Stimulated activated naive CD8-positive, alpha-beta T cell treated with anti-CD3 and anti-CD28 coated beads, Interleukin-15, Interleukin-2, amounts not matched to agents 100 U/mL and 50 U/mL, for 24 hours (primary cell): ENCODE measurements at regions not wholly inside any gene's neighbourhood (a gene's known extent, or its start where the extent isn't known, plus 50 kb on each side); places are given as distances from the start of the nearest gene placed in this dataset.
"Not testable (repeated sequence)": the region's sequence is repeated elsewhere in the genome, so short reads cannot be mapped to it uniquely, and the experiment has no call there.

ENCODE experiments used
- ATAC-seq: fragments of 150-1000 bp; cut with Tn5 transposase; one replicate; pipeline ENCODE4 v1.10.0; 2021
- DNase-seq: peaks from one replicate; pipeline ENCODE4 v3.0.0; 2021

DNA sequence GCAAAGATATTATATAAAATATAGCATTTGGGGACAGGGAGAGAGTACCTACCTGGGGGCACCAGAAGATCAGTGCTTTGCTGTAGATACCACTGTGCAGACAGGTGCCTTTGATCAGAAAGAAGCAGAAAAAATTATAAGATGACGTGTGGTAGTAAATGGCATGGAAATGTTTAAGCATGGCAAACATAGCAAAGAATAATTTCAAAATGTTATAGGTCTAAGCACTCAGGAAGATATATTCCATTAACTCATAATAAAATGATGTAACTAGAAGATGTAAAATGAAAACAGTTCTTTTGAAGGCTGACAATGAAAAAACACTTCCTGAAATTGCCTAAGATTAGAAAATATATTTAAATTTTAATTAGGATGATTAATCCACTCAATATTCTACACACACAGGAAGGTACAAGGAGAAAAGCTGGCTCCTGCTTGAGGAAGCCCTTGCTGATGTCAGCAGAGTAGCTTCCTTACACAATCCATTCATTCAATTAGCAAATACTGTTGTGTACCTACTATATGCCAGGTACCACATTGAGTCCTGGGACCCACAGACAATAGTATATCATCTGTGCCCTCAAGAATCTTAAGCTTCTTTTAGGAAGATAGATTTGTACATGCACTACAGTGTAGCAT lies 290.2 kb upstream of the CNR1 start:
- DNase-seq (no peak), ATAC-seq (no peak)

DNA sequence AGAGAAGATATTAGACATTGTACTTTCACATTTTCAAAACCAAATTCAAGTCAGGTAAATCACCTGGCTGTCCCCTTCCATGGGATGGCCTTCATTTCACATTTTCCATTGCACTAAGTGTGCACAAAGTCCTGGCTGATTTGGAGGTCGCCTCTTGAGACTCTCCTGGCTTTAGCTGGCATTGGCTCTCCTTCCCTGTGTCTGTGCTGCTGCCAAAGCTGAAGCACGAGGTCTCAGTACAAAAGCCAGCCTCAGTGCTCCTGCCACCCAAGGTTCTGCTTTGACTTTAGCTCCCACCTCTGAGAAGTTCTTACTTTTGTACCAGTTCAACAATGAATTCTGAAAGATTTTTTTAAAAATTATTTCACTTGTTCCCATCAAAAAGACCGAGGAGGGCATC lies 289.2 kb upstream of the CNR1 start:
- ATAC-seq (no peak), DNase-seq (no peak)

DNA sequence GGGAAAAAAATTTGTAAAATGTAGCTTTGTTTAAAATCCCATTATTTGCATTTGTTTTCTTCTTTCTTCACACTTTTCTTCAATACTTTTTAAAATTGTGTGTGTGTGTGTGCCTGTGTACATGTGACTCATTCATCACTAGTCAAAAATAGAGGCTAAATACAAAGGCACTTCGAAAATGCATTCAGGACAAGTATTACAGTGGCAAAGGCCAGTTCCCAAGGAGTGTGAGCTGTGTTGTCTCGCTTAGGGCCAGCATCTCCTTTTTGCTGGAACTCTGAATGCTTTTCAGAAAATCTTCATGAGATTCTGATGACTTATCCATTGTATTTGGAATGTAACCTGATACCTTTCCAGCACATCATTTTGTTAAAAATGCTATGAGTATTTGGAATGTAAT lies 288.5 kb upstream of the CNR1 start:
- DNase-seq, result no peak
- no peak for ATAC-seq

DNA sequence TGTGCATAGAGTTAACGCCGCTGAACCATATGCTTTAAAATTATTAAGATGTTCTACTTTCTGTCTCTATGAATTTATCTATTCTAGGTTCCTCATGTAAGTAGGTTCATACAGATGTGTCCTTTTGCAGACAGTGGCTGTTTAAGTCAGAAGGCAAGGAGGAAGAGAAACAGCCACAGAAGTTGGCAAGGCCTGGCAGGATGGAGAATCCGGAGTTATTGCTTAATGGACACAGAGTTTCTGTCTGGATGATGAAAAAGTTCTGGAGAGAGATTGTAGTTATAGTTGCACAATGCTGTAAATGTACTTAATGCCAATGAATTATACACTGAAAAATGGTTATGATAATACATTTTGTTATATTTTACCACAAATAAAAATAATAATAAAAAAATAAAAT lies 283.6 kb upstream of the CNR1 start:
- DNase-seq, result no peak

DNA sequence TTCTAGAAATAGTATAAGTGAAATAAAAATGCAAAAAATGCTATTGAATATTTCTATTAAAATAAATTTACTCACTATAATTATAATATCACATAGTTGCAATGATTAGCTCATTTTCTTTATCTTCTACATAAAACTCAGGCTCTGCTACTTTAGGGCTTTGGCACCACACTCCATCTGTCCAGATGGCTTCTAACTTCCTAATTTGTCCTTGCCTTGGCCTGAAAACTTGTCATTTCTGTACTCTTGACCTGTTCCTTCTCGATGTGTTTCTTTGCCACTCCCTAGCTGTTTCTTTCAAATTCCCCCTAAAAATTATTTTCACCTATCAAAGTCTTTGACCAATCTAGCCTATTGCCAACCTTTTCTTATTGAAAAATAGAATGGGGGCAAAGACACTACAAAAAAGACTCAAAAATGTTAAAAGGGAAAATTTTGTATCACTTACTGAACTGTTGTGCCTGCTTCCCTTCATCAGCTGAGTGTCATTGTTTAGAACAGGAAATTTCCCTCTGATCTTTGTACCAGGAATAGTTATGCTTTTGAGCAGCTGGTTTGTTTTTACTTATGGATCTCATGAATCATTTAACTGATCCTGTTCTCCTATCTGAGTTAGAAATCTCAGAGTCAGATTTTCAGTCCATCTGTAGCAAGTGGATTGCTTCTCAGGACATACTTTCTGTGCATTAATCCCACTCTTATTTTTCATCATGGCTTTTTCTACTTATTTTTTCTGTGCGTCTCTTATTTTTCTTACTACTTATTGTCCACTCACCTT lies 279.2 kb upstream of the CNR1 start:
- no peak for ATAC-seq
- DNase-seq, result no peak

More for the DNA sequence above, 283.6 kb upstream of the CNR1 start:
- ATAC-seq, result no peak

DNA sequence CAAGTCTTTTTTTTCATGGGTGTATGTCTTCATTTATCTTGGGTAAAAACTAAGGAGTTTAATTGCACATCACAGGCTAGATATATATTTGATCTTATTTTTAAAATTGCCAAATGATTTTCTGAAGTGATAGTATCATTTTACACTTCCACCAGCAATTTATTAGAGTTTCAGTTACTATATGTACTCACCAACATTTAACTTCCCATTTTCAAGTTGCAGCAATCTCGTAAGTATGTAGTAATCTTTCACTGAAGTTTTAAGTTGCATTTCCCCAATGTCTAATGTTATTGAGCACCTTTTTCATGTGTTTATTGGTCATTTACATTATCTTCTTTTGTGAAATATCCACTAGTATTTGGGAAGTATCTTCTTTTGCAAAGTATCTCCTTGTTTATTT lies 277.4 kb upstream of the CNR1 start:
- ATAC-seq, result no peak

DNA sequence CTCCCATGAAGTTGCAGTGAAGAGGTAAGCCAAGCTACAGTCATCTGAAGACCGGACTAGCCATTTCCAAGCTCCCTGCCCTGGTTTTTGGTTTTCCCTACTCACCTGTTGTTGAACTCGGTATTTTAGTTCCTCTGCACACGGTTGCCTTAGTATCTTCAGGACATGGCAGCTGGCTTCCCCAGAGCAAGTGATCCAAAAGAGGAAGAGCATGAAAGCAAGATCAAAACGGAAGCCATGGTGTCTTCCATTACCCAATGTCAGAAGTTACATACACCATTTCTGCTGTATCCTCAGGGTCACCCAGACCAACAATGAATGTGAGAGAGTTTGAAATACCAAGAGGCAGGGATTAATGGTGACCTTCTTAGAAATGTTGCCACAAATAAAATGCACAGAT lies 276.6 kb upstream of the CNR1 start:
- ATAC-seq, result no peak
- DNase-seq, result no peak

More for the DNA sequence above, 277.4 kb upstream of the CNR1 start:
- DNase-seq, result no peak

DNA sequence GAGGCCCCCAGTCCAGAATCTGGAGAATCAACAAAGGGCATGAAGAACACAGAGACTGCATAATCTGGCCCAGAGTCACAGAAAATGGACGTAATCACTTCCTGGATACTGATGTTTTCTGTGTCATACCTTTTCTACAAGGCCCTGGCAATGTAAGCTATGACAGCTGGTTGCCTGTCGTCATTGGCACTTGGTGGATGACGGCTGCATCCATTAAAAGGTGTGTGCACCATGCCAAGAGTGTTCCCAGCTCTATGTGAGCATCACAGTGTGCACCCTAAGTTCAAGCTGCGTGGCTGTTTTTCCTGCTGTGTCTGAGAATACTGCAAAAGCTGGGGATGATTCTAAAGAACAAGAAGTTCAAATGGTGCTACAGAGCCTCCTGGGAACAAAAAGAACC lies 275.2 kb upstream of the CNR1 start:
- no peak for DNase-seq
- ATAC-seq, result no peak

DNA sequence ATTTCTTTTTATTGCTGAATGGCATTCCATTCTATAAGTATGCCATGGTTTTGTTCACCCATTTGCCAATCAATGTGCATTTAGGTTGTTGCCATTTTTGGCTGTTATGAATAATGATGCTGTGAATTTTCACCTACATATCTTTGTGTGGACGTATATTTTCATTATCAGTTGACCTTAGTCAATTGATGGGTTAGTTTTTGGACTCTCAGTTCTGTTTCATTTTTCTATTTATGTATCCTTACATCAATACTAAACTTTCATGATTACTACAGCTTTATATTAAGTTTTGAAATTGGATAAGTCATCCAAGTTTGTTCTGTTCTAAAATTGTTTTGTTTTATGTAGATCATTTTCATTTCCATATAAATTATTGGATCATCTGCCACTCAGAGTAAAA lies 261.9 kb upstream of the CNR1 start:
- DNase-seq (no peak), ATAC-seq (no peak)

DNA sequence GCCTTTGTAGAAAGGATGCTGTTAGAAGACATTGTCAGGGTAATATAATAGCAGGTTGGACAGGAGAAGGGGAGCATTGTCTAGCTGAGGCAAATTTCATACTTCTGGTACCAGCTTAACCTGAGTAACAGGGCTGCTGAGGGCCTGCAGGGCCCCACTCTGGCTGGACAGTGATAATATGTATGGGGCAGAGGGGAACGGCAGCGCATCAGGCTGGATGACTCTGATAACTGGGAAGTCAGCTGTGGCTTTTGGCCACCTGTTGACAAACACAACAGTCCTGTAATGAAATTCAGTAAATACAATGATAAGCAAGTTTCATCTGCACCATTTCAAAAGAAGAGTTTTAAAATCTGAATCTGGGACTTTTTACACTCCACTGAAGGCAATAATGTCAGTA lies 259.9 kb upstream of the CNR1 start:
- no peak for DNase-seq
- no peak for ATAC-seq

DNA sequence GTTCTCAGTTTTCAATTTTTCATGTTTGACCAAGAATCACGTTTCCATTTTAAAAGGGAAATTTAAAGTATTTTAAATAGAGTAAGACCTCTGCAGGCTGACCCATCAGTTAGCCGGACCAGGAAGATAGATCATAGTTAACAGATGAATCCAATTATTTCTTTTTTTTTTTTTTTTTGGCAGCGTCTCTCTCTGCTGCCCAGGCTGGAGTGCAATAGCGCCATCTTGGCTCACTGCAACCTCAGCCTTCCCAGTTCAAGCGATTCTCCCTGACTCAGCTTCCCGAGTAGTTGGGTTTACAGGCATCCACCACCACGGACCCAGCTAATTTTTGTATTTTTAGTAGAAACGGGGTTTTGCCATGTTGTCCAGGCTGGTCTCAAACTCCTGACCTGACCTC lies 256.7 kb upstream of the CNR1 start:
- ATAC-seq (no peak), DNase-seq (no peak)

DNA sequence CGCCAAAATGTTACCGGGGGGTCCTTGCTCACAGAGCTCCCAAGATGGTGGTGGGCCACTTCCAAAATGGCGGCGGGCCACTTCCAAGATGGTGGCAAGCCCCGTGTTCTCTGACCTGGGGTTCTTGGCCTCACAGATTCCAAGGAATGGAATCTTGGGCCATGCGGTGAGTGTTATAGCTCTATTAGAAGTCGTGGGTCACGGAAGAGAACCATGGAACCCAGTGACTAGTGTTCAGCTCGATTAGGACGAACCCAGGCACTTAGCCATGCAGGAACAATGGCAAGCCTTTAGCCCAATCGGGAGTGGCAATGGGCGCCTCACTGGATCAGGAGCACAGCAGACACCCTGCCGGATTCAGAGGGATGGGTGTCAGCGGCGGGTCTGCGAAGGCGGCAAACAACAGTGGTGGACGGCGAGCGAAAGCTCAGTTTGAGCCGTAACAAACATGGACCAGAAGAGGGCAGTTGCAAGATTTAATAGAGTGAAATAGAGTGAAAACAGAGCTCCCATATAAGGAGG lies 254.9 kb upstream of the CNR1 start:
- DNase-seq, ATAC-seq: not testable (repeated sequence)

DNA sequence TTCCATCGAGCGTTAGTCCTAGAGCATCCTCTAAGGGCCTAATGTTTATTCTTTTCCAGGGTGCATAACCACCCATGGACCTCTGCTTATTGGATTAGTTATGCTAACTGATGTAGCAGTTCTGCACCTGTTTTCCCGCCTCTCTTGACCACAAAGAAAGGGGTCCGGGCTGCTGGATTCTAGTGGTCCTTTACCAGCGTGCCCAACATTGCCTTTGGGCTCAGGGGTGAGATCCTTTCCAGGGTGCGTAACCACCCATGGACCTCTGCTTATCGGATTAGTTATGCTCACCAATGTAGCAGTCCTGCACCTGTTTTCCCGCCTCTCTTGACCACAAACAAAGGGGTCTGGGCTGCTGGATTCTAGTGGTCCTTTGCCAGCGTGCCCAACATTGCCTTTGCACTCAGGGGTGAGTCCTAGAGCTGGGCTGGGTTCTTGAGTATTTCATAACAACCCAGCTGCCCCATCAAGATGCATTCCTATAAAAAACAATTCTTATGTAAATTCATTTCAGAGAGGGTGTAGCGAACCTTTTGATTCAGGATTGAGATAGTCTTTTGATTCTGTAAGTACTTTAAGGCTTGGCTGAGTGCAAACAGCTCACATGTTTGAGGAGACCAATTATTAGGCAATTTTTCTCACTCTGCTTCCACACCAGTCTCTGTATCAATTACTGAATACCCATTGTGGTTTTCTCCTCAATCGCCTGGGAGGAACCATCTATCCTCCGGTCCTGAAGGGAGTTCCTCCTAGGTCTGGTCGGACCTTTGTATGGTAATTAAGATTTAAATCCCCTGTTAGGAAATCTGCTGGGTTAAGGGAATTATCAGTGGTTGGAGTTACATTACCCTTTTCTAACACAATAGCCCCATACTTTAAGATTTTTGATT lies 253.0 kb upstream of the CNR1 start:
- not testable (repeated sequence) for ATAC-seq, DNase-seq

DNA sequence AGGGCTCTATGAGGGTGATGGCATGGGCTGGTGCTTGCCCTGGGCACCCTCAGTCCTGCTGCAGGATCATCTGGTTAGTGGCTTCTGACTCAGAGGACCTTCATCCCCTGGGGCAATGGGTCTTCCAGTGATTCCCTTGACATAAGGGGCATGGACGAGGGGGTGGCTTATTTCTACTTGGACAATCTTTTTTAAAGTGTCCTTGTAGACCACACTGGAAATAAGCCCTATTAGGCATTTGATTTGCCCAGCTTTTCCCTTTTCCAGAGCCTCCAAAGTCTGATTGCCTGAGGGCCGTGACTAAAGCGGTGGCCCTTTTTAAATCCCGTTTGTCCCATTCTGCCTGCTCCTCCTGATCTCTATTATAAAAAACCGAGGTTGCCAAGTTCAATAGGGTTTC lies 251.2 kb upstream of the CNR1 start:
- ATAC-seq, DNase-seq: not testable (repeated sequence)

DNA sequence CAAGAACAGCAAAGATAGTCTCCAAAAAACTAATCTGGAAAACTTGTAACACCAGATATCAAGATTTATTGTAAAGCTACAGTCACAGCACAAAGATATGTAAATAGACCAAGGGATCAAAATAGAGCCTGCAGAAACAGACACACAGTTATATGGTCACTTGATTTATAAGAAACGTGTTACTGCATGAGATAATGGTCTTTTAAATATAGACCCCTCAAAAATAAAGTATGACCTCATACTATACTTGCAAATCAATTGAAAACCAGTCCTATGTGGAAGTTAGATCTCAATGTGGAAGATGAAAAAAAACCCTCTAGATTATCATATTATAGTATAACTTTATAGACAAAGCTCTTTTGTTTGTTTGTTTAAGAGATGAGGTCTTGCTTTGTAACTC lies 247.3 kb upstream of the CNR1 start:
- no peak for ATAC-seq

DNA sequence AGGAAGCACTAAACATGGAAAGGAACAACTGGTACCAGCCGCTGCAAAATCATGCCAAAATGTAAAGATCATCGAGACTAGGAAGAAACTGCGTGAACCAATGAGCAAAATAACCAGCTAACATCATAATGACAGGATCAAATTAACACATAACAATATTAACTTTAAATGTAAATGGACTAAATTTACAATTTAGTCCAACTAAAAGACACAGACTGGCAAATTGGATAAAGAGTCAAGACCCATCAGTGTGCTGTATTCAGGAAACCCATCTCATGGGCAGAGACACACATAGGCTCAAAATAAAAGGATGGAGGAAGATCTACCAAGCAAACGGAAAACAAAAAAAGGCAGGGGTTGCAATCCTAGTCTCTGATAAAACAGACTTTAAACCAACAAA lies 242.2 kb upstream of the CNR1 start:
- not testable (repeated sequence) for ATAC-seq, DNase-seq

More for the DNA sequence above, 247.3 kb upstream of the CNR1 start:
- no peak for DNase-seq

DNA sequence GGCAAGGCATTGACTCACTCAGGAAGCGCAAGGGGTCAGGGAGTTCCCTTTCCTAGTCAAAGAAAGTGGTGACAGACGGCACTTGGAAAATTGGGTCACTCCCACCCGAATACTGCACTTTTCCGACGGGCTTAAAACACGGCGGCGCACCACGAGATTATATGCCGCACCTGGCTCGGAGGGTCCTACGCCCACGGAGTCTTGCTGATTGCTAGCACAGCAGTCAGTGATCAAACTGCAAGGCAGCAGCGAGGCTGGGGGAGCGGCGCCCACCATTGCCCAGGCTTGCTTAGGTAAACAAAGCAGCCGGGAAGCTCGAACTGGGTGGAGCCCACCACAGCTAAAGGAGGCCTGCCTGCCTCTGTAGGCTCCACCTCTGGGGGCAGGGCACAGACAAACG lies 240.5 kb upstream of the CNR1 start:
- not testable (repeated sequence) for ATAC-seq, DNase-seq

DNA sequence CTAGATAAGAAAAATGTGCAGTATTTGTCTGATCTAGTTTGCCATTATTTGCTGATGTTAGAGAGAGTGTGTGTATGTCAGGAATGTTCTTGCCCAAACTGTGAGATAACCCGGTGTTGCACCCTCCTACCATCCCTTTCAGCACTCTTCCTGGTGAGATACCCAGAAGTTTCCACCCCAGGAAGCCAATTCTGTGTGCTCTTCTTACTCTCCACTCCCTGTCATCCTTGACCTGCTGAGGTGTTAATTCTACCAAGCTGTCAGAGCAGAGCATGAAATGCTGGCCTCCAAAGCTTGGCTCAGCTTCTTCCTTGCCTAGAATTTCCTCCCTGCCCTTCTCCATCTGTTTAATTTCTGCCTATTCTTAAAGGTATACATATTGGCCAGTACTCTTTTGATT lies 237.3 kb upstream of the CNR1 start:
- ATAC-seq (no peak), DNase-seq (no peak)

DNA sequence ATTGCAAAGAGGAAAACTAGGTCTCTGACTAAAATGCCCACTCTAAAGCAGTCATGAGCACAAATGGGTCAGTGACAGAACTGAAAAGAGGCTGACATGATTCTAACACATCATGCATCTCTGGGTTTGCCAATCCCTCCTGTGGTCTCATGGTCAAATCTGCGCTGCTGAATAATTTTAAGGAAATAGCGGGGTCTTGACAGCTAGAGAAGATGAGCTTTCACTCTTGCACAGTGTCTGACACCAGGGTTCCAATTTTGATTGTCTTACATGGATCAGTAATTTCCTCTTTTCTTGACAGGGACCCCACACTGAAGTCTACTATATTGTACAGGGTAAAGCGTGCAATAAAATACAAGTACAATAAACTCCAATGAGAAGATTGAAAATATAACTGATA lies 236.8 kb upstream of the CNR1 start:
- ATAC-seq (no peak), DNase-seq (no peak)

DNA sequence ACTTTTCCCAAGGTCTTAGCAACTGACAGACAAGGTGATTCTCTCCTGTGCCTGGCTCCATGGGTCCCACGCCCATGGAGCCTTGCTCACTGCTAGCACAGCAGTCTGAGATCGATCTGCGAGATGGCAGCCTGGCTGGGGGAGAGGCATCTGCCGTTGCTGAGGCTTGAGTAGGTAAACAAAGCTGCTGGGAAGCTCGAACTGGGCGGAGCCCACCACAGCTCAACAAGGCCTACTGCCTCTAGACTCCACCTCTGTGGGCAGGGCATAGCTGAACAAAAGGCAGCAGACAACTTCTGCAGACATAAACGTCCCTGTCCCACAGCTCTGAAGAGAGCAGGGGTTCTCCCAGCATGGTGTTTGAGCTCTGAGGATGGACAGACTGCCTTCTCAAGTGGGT lies 224.9 kb upstream of the CNR1 start:
- not testable (repeated sequence) for DNase-seq, ATAC-seq

DNA sequence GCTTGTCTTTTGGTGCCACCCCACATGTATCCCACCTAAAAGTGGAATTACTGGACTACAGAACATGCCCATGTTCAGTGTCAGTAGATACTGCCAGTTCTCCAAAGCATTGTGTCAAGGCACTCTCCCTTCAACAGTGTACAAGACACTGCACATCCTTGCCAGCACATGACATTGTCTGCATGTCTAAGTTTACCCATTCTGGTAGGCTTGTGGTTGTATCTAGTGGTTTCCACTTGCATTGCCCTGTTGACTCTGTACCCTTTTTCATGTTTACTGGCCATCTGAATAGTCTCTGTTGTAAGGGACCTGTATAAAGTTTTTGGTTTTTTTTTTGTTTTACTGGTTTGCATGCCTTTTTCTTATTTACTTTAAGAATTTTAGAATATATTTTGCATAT lies 222.4 kb upstream of the CNR1 start:
- no peak for ATAC-seq
- no peak for DNase-seq

DNA sequence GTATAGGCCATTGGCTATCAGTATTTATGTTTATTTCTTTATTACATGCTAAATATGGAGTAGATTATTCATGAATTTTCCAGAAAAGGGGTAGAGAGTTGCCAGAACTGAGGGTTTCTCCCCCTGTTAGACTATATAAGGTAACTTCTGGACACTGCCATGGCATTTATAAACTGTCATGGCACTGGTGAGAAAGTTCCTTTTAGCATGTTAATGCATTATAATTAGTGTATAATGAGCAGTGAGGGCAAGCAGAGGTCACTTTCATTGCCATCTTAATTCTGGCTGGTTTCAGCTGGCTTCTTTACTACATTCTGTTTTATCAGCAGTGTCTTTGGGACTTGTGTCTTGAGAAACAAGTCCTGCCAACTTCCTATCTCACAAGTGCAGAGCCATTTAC lies 220.0 kb upstream of the CNR1 start:
- ATAC-seq (no peak), DNase-seq (no peak)

DNA sequence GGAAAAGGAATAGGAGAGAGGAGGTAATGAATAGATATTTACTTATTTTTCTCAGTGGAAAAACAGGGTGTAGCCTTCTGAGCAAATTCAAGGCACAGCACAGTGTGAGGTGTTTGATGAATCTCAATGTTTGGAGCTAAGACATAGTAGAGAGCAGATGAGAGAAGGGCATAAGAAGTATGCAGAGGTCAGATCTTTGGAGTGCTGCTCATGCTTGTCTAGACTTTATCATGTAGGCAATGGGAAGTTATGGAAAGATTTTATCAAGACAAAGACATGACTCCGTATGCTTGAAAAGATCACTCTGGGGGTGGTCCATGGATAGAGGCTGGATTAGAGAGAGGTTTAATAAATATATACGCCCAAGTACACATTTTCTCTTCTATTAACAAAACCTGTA lies 217.0 kb upstream of the CNR1 start:
- ATAC-seq, result no peak
- no peak for DNase-seq
